K562 (cell line): ENCODE measurements at regions not wholly inside any gene's neighbourhood (a gene's known extent, or its start where the extent isn't known, plus 50 kb on each side); places are given as distances from the start of the nearest gene placed in this dataset.

Experiments used
- ATAC-seq: fragments of 200-7000 bp; cut with Tn5 transposase; 3 replicates; pipeline ENCODE4 v1.9.1; 2020; ENCODE audit warnings: moderate library complexity
- BruUV-seq: library from RNA; stranded (reverse); fragments of 400-500 nt; replicated peaks from 2 replicates; lab custom pipeline; 2021; lab: Mats Ljungman, UMichigan
- CTCF ChIA-PET: fragments of 300-600 bp; formaldehyde crosslinking; extraction: SDS; loops from one replicate; lab custom pipeline; 2021; ENCODE audit warnings: low intra/inter-chr PET ratio; lab: Yijun Ruan, JAX
- POLR2A ChIA-PET: fragments of 300-600, 350-650 bp; sonication (Branson Sonifier 250); formaldehyde crosslinking; extraction: SDS; loops from one replicate; lab custom pipeline; 2021; ENCODE audit warnings: antibody characterized with exemption, inconsistent platforms; lab: Yijun Ruan, JAX
- DNase-seq, 4 experiments: peaks; one replicate each; pipeline versions ENCODE4 v3.0.0 to v3.0.0-alpha.2; 2011 to 2018; ENCODE audit warnings: low spot score in 3 of 4, mixed read lengths in 3 of 4; ENCODE audit errors: extremely low read depth in 1 of 4
- FAIRE-seq: peaks from 2 replicates; lab custom pipeline; 2011; peaks lifted over from hg19 to GRCh38; lab: Jason Lieb, UNC
- H2AFZ ChIP-seq: 2 replicates; pipeline ENCODE4 v1.6.0; 2011; ENCODE audit warnings: low read depth, low read length, control low read depth, inconsistent platforms
- H3K27ac ChIP-seq: fragments of 200-600 bp; 3 replicates; pipeline ENCODE4 v1.8.0; 2011; ENCODE audit warnings: low read depth, mild to moderate bottlenecking, control low read depth, inconsistent platforms, low read length, moderate library complexity, mixed read lengths; ENCODE audit errors: extremely low read depth
- H3K27me3 ChIP-seq, 2 experiments: fragments of 300-600 bp in 1 of 2; 2 replicates in 1 of 2; 3 replicates in 1 of 2; pipeline versions ENCODE4 v1.6.0 to v1.8.0; 2011; ENCODE audit warnings: inconsistent platforms in 2 of 2, low read length in 2 of 2, mild to moderate bottlenecking in 1 of 2, mixed read lengths in 1 of 2, moderate library complexity in 1 of 2; ENCODE audit not compliant: control insufficient read depth in 2 of 2, insufficient read depth in 2 of 2
- H3K36me3 ChIP-seq: fragments of 300-600 bp; 3 replicates; pipeline ENCODE4 v1.8.0; 2011; ENCODE audit warnings: mild to moderate bottlenecking, low read length, inconsistent platforms; ENCODE audit not compliant: control insufficient read depth, insufficient read depth
- H3K4me1 ChIP-seq, 2 experiments: fragments of 200-600 bp in 1 of 2; replicated peaks in 1 of 2; 2 replicates in 1 of 2; 3 replicates in 1 of 2; pipeline versions ENCODE4 v1.5.1 to v1.8.0; 2011; ENCODE audit warnings: inconsistent platforms in 2 of 2, low read length in 2 of 2, mild to moderate bottlenecking in 1 of 2, mixed read lengths in 1 of 2, moderate library complexity in 1 of 2; ENCODE audit not compliant: control insufficient read depth in 2 of 2, insufficient read depth in 2 of 2
- H3K4me2 ChIP-seq: 2 replicates; pipeline ENCODE4 v1.6.1; 2011; ENCODE audit warnings: low read length, control low read depth, inconsistent platforms, mixed read lengths; ENCODE audit not compliant: insufficient read depth
- H3K4me3 ChIP-seq: fragments of 200-600 bp; sonication (generic), shearing (Covaris generic); 2 replicates; pipeline ENCODE4 v1.5.1; 2016; ENCODE audit warnings: control low read depth, inconsistent platforms
- H3K79me2 ChIP-seq: fragments of 200-600 bp; 3 replicates; pipeline ENCODE4 v1.8.0; 2011; ENCODE audit warnings: low read length, inconsistent platforms; ENCODE audit not compliant: control insufficient read depth, insufficient read depth
- H3K9ac ChIP-seq, 2 experiments: 2 replicates each; pipeline versions ENCODE4 v1.6.0 to v1.6.1; 2011; ENCODE audit warnings: low read depth in 2 of 2, low read length in 2 of 2, control low read depth in 1 of 2, inconsistent platforms in 1 of 2, mild to moderate bottlenecking in 1 of 2, mixed read lengths in 1 of 2; ENCODE audit not compliant: insufficient read depth in 1 of 2
- H3K9me1 ChIP-seq: one replicate; pipeline ENCODE4 v1.6.0; 2011; ENCODE audit warnings: inconsistent platforms, mild to moderate bottlenecking, low read length, moderate library complexity; ENCODE audit not compliant: control insufficient read depth, insufficient read depth
- H3K9me3 ChIP-seq: replicated peaks from 2 replicates; pipeline ENCODE4 v1.5.1; 2011; ENCODE audit warnings: low read depth, low read length, inconsistent platforms; ENCODE audit not compliant: control insufficient read depth, insufficient read depth
- H4K20me1 ChIP-seq: replicated peaks from 2 replicates; pipeline ENCODE4 v1.6.1; 2011; ENCODE audit warnings: low read length, inconsistent platforms, mixed read lengths; ENCODE audit not compliant: control insufficient read depth, insufficient read depth
- E2F6 ChIP-seq, 2 experiments: IDR thresholded peaks; 2 replicates each; pipeline ENCODE4 v1.6.1; 2011; ENCODE audit warnings: borderline replicate concordance in 1 of 2, control low read depth in 1 of 2, low read depth in 1 of 2, low read length in 1 of 2, mild to moderate bottlenecking in 1 of 2, mixed read lengths in 1 of 2, moderate library complexity in 1 of 2; ENCODE audit not compliant: insufficient read depth in 1 of 2, insufficient read length in 1 of 2, poor library complexity in 1 of 2, severe bottlenecking in 1 of 2; ENCODE audit errors: extremely low read depth in 1 of 2
- NCOR1 ChIP-seq: fragments of 450-650 bp; IDR thresholded peaks from 2 replicates; pipeline ENCODE4 v1.6.1; 2016; ENCODE audit warnings: mild to moderate bottlenecking, moderate library complexity
- PHF8 ChIP-seq: fragments of 200-600 bp; sonication (generic); IDR thresholded peaks from 2 replicates; pipeline ENCODE4 v1.6.1; 2012; ENCODE audit warnings: mixed run types, mild to moderate bottlenecking, inconsistent platforms, low read length, moderate library complexity, borderline replicate concordance
- THRAP3 ChIP-seq: fragments of 450-650 bp; IDR thresholded peaks from 2 replicates; pipeline ENCODE4 v1.6.1; 2016; ENCODE audit warnings: mild to moderate bottlenecking, inconsistent platforms, borderline replicate concordance
- WHSC1 ChIP-seq: IDR thresholded peaks from one replicate; pipeline ENCODE4 v1.6.1; 2012; ENCODE audit warnings: low read length, control low read depth, inconsistent platforms
- WGBS: fragments of 100-300 bp; shearing (Covaris generic); methylation state at CpG from one replicate; pipeline ENCODE4 v1.1.6; 2016; ENCODE audit warnings: low coverage, mixed read lengths; ENCODE audit not compliant: insufficient coverage; ENCODE audit errors: missing lambda C conversion rate; 5-methylcytosine and 5-hydroxymethylcytosine counted together
- in situ Hi-C: fragments of 300-500 bp; cut with MboI; formaldehyde crosslinking; loops from 4 replicates; pipeline ENCODE4 v1.15.0; 2018; ENCODE audit warnings: inconsistent platforms, mixed read lengths
- intact Hi-C: fragments of 100-400 bp; cut with micrococcal nuclease; formaldehyde crosslinking; loops from 2 replicates; pipeline ENCODE4 v1.14.2; 2022

GRCh38 chr15:77901251-77901881 lies 176.1 kb downstream of the TBC1D2B start:
- in situ Hi-C loops (no loop called here), intact Hi-C loops (no loop called here)
- H3K4me3 ChIP-seq = no peak overlapping the region
- H3K4me1 ChIP-seq = peaks cover 2 to 14% of the 10 kb centered on the region in 2 experiments; a peak in 3 of 5 replicates
- CTCF ChIA-PET = interaction anchor here (0.6 kb wide), 1 partner anchor 251 kb away, joined by 3 read pairs; no protein-coding TSS in a partner anchor
- peaks cover 6% of the 10 kb centered on the region; the same call in 1 of the 2 replicates for H4K20me1 ChIP-seq
- ATAC-seq = no peak
- 19% methylated on average over 14 of the region's 18 CpGs for WGBS
- no peaks in the 10 kb centered on the region for H3K79me2 ChIP-seq
- no peak overlapping the region for H3K4me2 ChIP-seq
- DNase-seq = no peak
- no peaks in the 10 kb centered on the region for H3K9me3 ChIP-seq
- POLR2A ChIA-PET = no interaction called here
- H3K9ac ChIP-seq = no peak overlapping the region; a peak in 1 of 4 replicates
- no peak overlapping the region for H3K27ac ChIP-seq
- BruUV-seq = no TSS peak
- peaks cover 4 to 32% of the 10 kb centered on the region in 2 experiments; a peak in 4 of 5 replicates for H3K27me3 ChIP-seq
- peaks cover 3% of the 10 kb centered on the region for H3K9me1 ChIP-seq
- no peak overlapping the region for H2AFZ ChIP-seq
- no peak for FAIRE-seq
- TF ChIP-seq WHSC1 (no peak), PHF8 (no peak), E2F6 (IDR thresholded peaks at IDR 0.05; ENCODE audit: borderline replicate concordance in 1 of 2, extremely low read depth in 1 of 2, insufficient read depth in 1 of 2, insufficient read length in 1 of 2, low read depth in 1 of 2, low read length in 1 of 2, poor library complexity in 1 of 2, severe bottlenecking in 1 of 2) (no peak), NCOR1 (no peak), THRAP3 (no peak)
- no peaks in the 10 kb centered on the region for H3K36me3 ChIP-seq
